Esophagus squamous epithelium (tissue), 4 donors: ENCODE measurements at regions not wholly inside any gene's neighbourhood (a gene's known extent, or its start where the extent isn't known, plus 50 kb on each side); places are given as distances from the start of the nearest gene placed in this dataset.

Source experiments
- CTCF ChIP-seq, 6 experiments: fragments of 450-650 bp in 4 of 6; fragments of 200-600 bp in 2 of 6; sonication (generic) in 2 of 6; IDR thresholded peaks; one replicate each; pipeline ENCODE4 v1.5.1; 2016 to 2019; ENCODE audit warnings: antibody characterized with exemption in 6 of 6, mild to moderate bottlenecking in 4 of 6, moderate library complexity in 4 of 6
- POLR2A ChIP-seq, 4 donors: fragments of 450-650 bp; IDR thresholded peaks; one replicate each; pipeline ENCODE4 v1.6.1; 2017; ENCODE audit warnings: antibody characterized with exemption in 4 of 4, mild to moderate bottlenecking in 4 of 4, moderate library complexity in 3 of 4

GRCh38 chr17:72008236-72008876 is 112.5 kb upstream of the SOX9 start:
- no peak for TF ChIP-seq CTCF (IDR thresholded peaks at IDR 0.05)
- TF ChIP-seq POLR2A (IDR thresholded peaks at IDR 0.05): no peak
